ENCODE measurements at regions not wholly inside any gene's neighbourhood (a gene's known extent, or its start where the extent isn't known, plus 50 kb on each side); places are given as distances from the start of the nearest gene placed in this dataset.

DNA sequence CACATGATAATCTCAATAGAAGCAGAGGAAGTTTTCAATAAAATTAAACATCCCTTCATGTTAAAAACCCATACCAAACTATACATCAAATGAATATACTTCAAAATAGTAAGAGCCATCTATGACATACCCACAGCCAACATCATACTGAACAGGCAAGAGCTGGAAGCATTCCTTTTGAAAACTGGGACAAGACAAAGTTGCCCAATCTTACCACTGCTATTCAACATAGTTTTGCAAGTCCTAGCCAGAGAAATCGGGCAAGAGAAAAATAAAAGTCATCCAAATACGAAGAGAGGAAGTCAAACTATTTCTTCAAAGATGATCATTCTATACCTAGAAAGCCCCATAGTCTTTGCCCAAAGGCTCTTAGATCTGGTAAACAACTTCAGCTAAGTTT lies 454.7 kb upstream of the PRICKLE1 start:
- TF ChIP-seq, protein P1, sequence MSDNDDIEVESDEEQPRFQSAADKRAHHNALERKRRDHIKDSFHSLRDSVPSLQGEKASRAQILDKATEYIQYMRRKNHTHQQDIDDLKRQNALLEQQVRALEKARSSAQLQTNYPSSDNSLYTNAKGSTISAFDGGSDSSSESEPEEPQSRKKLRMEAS (IDR thresholded peaks at IDR 0.05), result no peak
- TF ChIP-seq POLR2A (IDR thresholded peaks at IDR 0.05; ENCODE audit: borderline replicate concordance, extremely low read depth, insufficient read depth, insufficient read length) (no peak), EZH2 (IDR thresholded peaks at IDR 0.05) (no peak), CTCF (IDR thresholded peaks at IDR 0.05 in 2 of 3, conservative IDR thresholded peaks at IDR 0.05 in 1 of 3; ENCODE audit: borderline replicate concordance in 1 of 3, insufficient read depth in 1 of 3, low read depth in 2 of 3, low read length in 2 of 3) (no peak), JUND (IDR thresholded peaks at IDR 0.05) (no peak), SRF (IDR thresholded peaks at IDR 0.05; ENCODE audit: low read depth) (no peak), POLR2AphosphoS5 (IDR thresholded peaks at IDR 0.05; ENCODE audit: low read depth, low read length) (no peak), RAD21 (IDR thresholded peaks at IDR 0.05; ENCODE audit: low read depth) (no peak), CEBPB (IDR thresholded peaks at IDR 0.05; ENCODE audit: low read depth) (no peak), ZNF274 (IDR thresholded peaks at IDR 0.05; ENCODE audit: low read depth, low read length) (no peak), YY1 (IDR thresholded peaks at IDR 0.05; ENCODE audit: extremely low read depth, insufficient replicate concordance, low read depth, low read length) (no peak), ELF1 (IDR thresholded peaks at IDR 0.05; ENCODE audit: borderline replicate concordance, low read depth) (no peak)
- TF ChIP-seq, protein P2, sequence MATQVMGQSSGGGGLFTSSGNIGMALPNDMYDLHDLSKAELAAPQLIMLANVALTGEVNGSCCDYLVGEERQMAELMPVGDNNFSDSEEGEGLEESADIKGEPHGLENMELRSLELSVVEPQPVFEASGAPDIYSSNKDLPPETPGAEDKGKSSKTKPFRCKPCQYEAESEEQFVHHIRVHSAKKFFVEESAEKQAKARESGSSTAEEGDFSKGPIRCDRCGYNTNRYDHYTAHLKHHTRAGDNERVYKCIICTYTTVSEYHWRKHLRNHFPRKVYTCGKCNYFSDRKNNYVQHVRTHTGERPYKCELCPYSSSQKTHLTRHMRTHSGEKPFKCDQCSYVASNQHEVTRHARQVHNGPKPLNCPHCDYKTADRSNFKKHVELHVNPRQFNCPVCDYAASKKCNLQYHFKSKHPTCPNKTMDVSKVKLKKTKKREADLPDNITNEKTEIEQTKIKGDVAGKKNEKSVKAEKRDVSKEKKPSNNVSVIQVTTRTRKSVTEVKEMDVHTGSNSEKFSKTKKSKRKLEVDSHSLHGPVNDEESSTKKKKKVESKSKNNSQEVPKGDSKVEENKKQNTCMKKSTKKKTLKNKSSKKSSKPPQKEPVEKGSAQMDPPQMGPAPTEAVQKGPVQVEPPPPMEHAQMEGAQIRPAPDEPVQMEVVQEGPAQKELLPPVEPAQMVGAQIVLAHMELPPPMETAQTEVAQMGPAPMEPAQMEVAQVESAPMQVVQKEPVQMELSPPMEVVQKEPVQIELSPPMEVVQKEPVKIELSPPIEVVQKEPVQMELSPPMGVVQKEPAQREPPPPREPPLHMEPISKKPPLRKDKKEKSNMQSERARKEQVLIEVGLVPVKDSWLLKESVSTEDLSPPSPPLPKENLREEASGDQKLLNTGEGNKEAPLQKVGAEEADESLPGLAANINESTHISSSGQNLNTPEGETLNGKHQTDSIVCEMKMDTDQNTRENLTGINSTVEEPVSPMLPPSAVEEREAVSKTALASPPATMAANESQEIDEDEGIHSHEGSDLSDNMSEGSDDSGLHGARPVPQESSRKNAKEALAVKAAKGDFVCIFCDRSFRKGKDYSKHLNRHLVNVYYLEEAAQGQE (IDR thresholded peaks at IDR 0.05; ENCODE audit: low read depth), result no peak
- TF ChIP-seq, protein P3, sequence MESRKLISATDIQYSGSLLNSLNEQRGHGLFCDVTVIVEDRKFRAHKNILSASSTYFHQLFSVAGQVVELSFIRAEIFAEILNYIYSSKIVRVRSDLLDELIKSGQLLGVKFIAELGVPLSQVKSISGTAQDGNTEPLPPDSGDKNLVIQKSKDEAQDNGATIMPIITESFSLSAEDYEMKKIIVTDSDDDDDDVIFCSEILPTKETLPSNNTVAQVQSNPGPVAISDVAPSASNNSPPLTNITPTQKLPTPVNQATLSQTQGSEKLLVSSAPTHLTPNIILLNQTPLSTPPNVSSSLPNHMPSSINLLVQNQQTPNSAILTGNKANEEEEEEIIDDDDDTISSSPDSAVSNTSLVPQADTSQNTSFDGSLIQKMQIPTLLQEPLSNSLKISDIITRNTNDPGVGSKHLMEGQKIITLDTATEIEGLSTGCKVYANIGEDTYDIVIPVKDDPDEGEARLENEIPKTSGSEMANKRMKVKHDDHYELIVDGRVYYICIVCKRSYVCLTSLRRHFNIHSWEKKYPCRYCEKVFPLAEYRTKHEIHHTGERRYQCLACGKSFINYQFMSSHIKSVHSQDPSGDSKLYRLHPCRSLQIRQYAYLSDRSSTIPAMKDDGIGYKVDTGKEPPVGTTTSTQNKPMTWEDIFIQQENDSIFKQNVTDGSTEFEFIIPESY (IDR thresholded peaks at IDR 0.05; ENCODE audit: extremely low read depth, insufficient replicate concordance, low read length), result no peak
